HG03565 (cell line): ENCODE measurements at regions not wholly inside any gene's neighbourhood (a gene's known extent, or its start where the extent isn't known, plus 50 kb on each side); places are given as distances from the start of the nearest gene placed in this dataset.
"Not testable (repeated sequence)": the region's sequence is repeated elsewhere in the genome, so short reads cannot be mapped to it uniquely, and the experiment has no call there.

Source experiments
- ATAC-seq: cut with Tn5 transposase; IDR thresholded peaks from one replicate; pipeline ENCODE4 v1.9.1; 2021; ENCODE audit warnings: mild to moderate bottlenecking, moderate library complexity; ENCODE audit not compliant: unreplicated experiment

DNA sequence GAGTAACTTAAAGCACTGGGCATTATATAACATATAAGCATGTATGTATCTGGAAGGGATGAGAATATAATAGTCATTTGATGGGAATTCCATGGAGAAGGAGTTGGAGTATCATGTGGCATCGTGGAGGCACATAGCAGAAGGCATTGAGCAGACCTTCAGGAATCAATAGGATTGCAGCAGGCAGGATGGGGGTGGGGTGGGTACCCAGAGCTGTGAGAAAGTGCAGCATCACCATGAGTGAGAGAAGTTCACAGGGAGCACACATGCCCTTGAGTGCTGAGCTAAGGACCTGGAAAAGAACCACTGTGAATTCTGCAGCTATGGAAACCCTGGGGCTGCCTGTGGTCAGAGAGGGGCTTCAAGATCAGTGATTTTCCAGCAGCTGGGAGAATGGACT is 57.3 kb downstream of the MED10 start:
- ATAC-seq: no peak

DNA sequence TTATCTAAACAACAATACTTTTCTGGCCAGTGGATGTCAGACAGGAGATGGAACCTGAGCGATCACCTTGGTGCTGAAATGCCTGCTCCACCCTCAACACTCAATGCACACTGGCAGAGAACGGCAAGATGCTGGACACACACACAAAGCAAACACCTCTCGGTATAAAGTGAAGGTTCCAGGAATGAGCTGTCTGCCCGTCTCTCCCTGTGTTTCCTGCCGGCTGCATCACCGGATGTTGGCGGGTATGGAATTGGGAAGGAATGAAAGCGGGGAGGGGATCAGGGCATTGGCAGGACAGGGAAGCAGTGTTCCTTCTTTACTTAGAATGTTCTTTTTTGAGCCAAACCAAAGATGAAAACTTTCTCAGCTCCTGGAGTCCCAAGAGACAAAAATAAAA is 59.2 kb downstream of the MED10 start:
- ATAC-seq: no peak

DNA sequence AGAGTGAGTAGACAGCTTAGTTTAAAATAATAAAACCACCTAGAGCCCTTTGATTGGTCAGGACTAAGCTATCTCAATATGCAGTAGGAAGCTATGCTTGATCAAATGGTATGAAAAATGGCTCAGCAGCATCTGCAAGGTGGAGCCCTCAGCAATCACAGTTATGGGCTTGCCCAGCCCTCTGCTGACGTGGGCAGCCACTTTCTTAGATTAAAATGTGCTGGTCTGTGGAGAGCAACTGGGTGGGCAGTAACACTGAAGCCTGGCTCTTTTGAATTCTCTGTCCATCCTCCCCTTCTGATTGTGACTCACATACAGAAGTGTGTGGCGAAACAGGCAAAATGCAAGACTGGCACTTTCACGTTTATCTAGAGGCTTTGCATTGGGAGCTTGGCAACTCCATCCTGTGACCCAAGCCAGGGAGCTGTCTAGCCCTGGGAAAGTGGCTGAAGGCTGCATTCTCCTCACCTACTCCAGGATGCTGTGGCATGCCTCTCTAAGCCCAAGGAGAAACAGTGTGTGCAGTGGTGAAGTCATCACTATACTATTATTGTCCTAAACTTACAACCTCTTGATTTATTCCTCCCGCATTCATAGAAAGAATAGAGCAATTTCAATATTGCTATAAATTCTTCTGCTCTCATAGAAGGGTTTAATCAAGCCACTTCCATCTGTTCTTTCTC is 61.1 kb downstream of the MED10 start:
- ATAC-seq: no peak

DNA sequence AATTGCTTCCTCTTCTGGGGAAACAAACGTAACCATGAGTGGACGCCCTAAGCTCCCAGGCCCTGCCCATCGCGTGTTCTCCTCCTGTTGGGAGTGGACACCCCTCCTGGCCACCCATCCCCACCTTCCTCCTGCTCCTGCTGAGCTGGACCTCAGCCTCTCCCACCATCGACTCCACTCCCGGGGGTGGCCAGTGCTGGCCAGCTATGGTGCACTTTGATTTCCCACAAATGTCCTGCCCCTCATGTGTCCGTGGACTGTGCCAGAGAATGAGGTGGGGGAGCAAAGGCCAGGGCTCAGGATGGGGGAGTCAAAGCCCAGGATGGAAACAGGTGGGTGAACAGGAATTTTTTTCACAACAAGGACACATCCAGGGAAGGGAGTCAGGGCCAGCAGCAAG is 62.8 kb downstream of the MED10 start:
- no peak for ATAC-seq

DNA sequence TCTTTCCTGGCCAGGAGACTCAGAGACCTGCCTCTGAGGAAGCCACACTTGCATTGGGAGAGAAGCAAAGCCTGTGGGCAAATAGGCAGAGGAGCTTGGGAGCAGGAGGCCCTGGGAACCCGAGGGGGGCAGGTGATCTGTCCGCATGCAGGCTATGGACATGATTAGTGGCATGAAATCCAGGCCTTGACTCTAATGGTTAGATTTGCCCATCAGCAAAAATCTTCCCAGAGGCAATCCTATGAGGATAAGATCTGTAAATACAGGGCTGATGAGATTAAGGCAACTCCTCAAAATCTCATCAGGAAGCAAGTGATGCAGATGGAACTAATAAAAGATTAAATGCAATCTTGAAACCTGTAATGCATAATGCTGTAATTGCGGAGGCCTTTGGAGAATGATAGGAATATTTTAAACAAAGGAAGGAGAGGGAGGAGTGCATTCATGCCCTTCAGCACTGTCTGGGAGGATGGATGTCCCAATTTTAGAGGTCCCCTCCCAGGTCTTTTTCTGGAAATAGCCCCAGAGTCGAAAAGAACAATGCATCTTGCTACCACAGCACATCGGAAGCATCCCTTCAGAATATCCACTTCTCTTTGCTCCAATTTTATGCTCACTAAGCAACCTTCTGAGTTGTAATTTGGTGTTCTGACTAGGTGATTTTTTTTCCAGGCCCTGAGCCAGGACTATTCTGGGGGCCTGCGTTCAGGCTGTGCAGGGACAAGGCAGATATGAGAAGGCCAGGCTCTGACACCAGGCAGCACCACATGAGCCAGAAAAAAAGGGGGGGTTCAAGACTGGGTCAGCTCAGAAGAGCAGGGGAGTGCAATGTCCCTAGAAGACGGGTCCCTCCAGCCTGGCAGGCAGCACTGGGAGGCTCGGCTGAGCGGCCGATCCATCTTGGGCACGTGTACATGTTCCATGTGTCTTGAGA is 66.5 kb downstream of the MED10 start:
- no peak for ATAC-seq

DNA sequence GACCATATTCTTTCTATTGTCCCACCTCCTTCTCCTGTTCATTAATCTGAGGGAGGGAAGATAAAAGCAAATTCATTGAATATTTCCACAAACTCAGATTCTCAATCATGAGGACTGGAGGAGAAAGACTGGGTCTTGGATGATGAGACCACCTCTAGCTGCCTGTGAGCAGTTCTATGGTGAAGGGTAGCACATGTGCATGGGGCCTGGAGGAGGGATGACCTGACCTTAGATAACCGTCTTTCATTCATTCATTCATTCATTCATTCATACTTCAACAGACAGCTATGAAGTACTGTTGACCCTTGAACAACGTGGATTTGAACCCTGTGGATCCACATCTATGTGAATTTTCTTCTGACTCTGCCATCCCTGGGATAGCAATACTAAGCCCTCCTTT is 68.4 kb downstream of the MED10 start:
- no peak for ATAC-seq

DNA sequence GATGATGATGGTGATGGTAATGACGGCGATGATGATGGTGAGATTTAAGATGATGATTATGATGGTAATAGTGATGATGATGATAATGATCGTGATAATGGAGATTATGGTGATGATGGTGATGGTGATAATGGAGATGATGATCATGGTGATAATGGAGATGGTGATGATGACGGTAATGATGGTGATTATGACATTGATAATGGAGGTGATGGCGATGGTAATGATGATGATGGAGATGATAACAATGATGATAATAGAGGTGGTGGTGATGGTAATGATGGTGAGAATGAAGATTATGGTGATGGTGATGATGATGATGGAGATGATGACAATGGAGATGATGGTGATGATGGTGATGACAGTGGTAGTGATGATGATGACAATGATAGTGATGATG is 69.7 kb downstream of the MED10 start:
- no peak for ATAC-seq

DNA sequence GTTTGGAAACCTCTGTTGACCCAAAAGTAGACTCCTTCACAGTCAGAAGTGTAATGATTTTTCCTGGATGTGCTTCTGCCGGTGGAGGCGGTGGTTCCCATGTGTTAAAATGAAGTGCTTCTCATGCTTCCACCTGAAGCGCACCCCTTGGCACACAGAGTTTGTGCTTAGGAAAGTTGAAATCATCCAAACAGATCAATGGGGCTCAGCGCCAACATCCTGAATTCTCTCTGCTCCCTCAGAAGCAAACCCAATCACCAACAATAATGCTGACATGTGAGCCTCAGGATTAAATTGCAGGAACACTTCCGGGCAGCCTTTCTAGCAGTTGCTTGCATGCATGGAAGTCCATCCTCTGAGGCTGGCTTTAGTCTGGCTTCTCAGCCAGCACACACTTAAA is 71.0 kb downstream of the MED10 start:
- no peak for ATAC-seq

DNA sequence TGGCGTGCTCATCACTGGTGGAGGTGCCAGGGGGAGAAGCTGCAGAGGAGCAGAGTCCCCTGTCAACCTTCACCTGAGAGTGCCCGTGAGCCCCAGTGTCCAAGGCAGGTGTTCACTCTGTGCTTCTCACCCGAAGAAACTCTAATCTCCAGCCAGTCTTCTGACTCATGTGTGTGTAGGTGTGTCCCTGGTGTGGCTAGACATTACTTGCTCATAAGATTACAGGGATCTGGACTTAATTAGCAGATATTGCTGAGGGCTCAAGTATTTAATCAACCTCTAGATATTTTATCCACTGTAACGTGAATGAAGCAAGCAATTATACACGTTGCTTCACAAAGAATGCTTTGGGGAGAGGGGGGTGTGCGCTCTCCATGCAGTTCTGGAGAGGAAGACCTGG is 72.5 kb downstream of the MED10 start:
- no peak for ATAC-seq

DNA sequence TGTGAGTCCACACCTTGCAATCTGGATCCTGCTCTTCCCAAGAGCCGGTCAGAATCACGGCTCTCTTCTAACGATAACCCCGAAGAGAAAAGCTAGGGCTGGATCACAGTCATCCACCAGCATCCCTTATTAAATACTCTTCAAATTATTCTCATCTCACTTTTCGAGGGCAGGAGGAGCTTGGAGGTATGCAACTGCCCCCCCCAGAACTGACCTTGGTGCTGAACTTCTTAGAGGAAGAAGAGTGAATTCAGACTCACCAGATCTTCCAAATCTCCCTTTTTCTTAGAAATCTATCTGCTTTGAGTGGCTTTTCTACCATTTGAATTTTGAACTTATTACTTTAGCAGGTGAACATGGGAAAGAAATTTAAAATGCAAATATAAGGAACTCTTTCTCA is 75.7 kb downstream of the MED10 start:
- ATAC-seq: no peak

DNA sequence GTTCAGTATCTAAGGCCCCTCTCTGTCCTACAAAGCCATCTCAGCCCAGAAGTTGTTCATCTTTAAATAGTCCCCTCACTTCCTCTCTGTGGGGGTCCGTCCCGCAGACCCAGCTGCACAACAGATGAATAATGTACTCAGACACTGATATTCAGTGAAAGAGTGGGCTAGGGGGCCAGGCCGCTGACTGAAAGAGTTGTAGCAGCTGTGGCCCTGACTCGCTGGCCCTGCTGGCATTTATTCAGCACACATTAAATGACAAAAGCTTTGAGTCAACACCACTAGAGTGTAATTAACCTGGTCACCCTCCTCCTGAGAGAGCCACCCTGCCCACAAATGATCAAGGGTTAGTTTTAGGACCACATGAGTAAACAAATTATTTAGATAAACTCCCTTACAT is 76.3 kb downstream of the MED10 start:
- ATAC-seq: no peak

DNA sequence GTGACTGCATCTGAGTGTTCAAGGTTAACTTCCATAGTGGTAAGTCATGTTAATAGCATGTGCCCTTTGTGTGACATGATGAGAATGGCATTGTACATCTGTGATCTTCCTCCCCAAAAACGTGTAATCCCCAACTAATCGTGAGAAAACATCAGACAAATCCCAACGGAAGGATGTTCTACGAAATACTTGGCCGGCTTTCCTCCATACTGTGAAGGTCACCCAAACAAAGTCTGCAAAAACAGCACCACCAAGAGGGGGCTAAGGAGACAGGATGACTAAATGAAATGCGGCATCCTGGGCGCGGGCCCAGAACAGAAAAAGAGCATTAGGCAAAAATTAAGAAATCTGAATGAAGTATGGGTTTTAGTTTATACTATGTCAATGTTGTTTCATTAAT is 81.8 kb downstream of the MED10 start:
- no peak for ATAC-seq

DNA sequence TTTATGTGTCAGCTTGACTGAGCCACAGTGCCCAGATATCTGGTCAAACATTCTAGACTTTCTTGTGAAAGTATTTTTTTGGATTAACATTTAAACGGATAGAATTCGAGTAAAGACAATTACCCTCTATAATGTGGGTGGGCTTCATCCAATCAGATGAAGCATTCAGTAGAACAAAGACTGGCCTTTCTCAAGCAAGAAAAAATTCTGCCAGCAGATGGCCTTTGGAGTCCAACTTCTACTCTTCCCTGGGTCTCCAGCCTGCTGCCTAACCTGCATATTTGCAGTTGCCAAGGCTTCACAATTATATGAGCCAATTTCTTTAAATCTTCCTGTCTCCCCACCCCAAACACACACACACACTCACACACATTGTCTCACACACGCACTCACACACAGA is 86.4 kb downstream of the MED10 start:
- no peak for ATAC-seq

DNA sequence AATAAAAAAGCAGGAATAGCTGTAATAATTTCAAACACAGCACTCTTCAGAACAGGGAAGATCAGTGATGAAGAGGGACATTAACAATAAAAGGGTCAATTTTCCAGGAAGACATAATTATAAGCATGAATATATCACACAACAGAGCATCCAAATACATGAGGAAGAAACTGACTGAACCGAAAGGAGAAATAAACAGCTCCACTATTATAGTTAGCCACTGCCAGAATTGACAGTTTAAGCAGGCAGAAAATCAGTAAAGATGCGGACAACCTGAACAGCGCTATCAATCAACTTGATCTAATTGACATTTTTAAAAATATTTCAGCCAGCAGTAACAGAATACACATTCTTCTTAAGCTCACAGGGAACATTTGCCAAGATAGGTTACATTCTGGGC is 89.1 kb downstream of the MED10 start:
- no peak for ATAC-seq

DNA sequence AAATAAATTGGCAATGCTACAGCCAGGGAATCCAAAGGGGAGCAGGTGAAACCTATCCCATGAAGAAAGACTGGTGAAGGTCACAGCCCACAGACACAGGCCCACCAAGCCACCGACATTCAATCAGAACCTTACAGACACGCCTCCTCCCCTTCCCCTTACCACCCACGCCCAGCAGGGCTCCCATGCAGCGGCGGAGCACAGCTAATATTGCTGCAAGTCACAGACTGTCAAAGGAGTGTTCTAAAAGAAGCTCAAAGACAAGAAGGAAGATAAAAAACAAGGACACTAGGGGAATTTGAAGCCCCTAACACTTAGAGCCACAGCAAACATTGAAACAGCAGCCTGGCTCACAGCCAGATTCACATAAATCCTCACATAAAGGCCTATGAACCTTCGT is 91.2 kb downstream of the MED10 start:
- no peak for ATAC-seq

DNA sequence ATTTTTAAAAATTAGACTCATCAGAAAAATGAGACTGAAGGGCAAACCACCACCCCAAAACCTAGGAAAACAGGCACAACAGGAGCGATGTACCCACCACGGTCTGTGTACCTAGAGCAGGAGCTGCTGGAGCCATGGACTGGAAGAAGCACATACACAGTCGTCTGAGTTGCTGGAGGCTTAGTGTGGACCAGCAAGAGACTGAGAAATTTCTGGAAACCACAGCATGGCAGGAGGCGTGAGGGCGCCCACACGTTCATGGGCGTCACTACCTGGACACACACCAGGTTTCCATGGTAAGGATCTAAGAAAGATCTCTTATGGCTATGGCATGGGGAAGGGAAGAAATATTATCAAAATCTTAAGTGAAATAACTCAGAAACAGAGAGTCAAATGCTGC is 91.9 kb downstream of the MED10 start:
- no peak for ATAC-seq

DNA sequence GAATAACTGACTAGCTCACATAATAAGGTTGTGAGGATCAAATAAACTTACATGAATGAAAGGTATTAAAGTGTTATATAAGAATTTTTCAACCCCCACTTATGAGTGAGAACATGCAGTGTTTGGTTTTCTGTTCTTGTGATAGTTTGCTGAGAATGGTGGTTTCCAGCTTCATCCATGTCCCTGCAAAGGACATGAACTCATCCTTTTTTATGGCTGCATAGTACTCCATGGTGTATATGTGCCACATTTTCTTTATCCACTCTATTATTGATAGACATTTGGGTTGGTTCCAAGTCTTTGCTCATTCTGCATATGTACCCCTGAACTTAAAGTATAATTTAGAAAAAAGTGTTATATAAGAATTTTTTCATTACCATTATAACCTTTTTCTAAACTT is 93.9 kb downstream of the MED10 start:
- not testable (repeated sequence) for ATAC-seq

DNA sequence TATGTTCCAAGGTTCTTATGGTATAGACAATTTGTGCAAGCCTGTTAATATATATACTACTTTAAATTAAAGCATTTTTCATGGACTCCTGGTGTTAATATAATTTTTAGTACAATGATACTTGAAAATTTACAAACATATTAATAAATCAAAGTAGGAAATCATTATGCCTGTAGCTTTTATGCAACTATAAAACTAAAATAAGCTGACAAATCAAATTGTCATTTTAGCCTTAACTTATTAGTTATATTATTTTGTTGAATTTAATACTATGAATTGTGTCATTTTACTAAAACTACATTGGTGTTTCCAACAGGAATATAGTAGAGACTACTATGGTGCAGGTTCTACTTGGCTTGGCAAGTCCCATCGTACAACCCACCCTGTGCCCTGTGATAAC is 96.0 kb downstream of the MED10 start:
- no peak for ATAC-seq

DNA sequence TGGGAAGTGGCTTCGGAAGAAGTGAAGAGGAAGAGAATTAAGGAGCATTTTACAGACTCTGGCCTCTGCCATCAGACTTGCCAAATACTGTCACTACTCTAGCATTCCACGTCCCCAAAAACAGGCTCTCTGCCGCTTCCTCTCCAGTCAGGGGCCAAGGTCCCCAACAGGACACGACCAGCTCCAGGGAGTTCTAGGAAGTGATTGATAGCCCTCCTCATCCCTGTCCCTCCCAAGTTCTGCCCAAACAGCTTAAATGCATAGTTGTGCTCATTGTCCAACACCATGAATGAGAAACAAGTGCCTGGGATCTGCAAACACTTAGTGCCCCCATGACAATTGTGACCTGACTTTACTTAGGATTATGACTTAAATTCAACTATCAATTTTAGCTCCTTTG is 96.5 kb downstream of the MED10 start:
- no peak for ATAC-seq

DNA sequence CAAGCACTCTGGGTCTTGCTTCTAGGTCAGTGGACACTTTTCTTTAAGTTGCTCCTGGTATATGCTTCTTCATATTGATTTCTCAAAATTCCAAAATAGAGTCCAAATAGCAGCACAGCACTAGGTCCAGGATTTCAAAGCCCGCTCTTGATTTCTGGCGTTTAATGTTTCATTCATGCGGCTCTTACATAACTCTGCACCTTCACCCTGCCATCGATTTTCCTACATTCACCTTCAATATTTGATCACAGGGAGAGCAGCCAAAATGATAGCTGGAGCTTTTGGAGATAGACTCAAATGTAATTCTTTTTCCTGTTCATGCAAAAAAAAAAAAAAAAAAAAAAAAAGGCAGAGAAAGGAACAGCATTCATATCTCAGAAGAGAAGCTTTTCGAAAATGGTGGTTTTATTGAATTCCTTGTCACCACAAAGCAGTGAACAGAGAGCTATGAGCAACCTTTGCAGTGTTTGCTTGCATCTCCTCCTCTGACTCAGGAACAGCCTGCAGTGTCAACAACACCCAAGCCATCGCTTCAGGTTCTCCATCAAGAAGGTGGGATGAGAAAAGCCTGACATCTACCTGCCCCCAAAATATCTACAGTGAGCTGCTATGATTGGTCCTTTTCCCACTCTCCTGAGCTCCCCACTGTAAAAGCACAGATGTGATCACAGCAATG is 97.8 kb downstream of the MED10 start:
- ATAC-seq: no peak

DNA sequence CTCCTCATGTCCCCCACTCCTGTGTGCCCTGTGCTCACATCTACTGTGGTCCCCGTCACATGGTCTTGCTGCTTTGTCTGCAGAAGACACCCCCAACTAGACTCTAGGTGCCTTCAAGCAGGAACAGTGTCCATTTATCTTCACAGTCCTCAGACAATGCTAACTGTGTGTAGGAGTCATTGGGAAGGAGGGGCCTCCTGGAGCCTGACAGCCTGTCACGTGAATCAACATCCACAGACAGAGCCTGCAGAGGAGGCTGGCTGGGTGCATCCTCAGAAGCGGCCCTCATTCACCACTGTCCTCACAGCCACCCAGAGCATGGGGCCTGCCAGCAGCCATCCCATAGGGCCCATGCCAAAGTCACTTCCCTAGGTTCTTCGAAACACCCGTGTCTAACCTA is 98.7 kb downstream of the MED10 start:
- no peak for ATAC-seq
